NB4 (cell line): ENCODE measurements at regions not wholly inside any gene's neighbourhood (a gene's known extent, or its start where the extent isn't known, plus 50 kb on each side); places are given as distances from the start of the nearest gene placed in this dataset.

Source experiments
- CTCF ChIP-seq: IDR thresholded peaks from one replicate; pipeline ENCODE4 v1.5.1; 2012; ENCODE audit warnings: low read depth, low read length
- MAX ChIP-seq: IDR thresholded peaks from 2 replicates; pipeline ENCODE4 v1.6.1; 2011; ENCODE audit warnings: low read depth, low read length
- MYC ChIP-seq: IDR thresholded peaks from 2 replicates; pipeline ENCODE4 v1.6.1; 2011; ENCODE audit warnings: low read depth, low read length
- POLR2A ChIP-seq: IDR thresholded peaks from 2 replicates; pipeline ENCODE4 v1.6.1; 2011; ENCODE audit warnings: mild to moderate bottlenecking; ENCODE audit not compliant: insufficient read length; ENCODE audit errors: extremely low read depth

- TF ChIP-seq CTCF, result no peak
- no peak for TF ChIP-seq POLR2A
- TF ChIP-seq MAX, result no peak
- TF ChIP-seq MYC, result no peak
Observed at GRCh38 chr16:85167589-85168537, 55.6 kb upstream of the CIBAR2 start.
